GM12864 (cell line): ENCODE measurements at regions not wholly inside any gene's neighbourhood (a gene's known extent, or its start where the extent isn't known, plus 50 kb on each side); places are given as distances from the start of the nearest gene placed in this dataset.

Experiments
- DNase-seq: peaks from one replicate; pipeline ENCODE4 v3.0.0-alpha.2; 2011; ENCODE audit warnings: low read depth
- H3K4me3 ChIP-seq: 2 replicates; pipeline ENCODE4 v1.5.1; 2011; ENCODE audit warnings: mild to moderate bottlenecking, low read depth, low read length, control low read depth
- CTCF ChIP-seq: IDR thresholded peaks from 2 replicates; pipeline ENCODE4 v1.5.1; 2011; ENCODE audit warnings: low read depth, mild to moderate bottlenecking, moderate library complexity, low read length, control low read depth, inconsistent platforms; ENCODE audit errors: missing control alignments

GRCh38 chr6:40038626-40039025 is 104.4 kb upstream of the MOCS1 start:
- TF ChIP-seq CTCF: no peak
- H3K4me3 ChIP-seq: no peak overlapping the region

GRCh38 chr6:40037271-40037670 is 103.0 kb upstream of the MOCS1 start:
- no peak for TF ChIP-seq CTCF
- no peak for DNase-seq

More at GRCh38 chr6:40038626-40039025, 104.4 kb upstream of the MOCS1 start:
- no peak for DNase-seq

GRCh38 chr6:40036186-40036585 is 101.9 kb upstream of the MOCS1 start:
- no peak for DNase-seq
- H3K4me3 ChIP-seq: no peak overlapping the region
- no peak for TF ChIP-seq CTCF

More at GRCh38 chr6:40037271-40037670, 103.0 kb upstream of the MOCS1 start:
- H3K4me3 ChIP-seq: no peak overlapping the region

- no peak for TF ChIP-seq CTCF
These were observed 94.2 kb upstream of the MOCS1 start for GRCh38 chr6:40028449-40028848.

GRCh38 chr6:40022867-40023266 is 88.6 kb upstream of the MOCS1 start:
- TF ChIP-seq CTCF: no peak
- DNase-seq: no peak
- no peak overlapping the region for H3K4me3 ChIP-seq

More at GRCh38 chr6:40028449-40028848, 94.2 kb upstream of the MOCS1 start:
- no peak overlapping the region for H3K4me3 ChIP-seq
- DNase-seq: no peak

- DNase-seq: no peak
- H3K4me3 ChIP-seq: no peak overlapping the region
- no peak for TF ChIP-seq CTCF
These were observed 85.9 kb upstream of the MOCS1 start for GRCh38 chr6:40020166-40020565.

- H3K4me3 ChIP-seq: no peak overlapping the region
- no peak for DNase-seq
- no peak for TF ChIP-seq CTCF
These were observed 81.3 kb upstream of the MOCS1 start for GRCh38 chr6:40015530-40015929.
